ENCODE measurements at regions not wholly inside any gene's neighbourhood (a gene's known extent, or its start where the extent isn't known, plus 50 kb on each side); places are given as distances from the start of the nearest gene placed in this dataset.

- TF ChIP-seq, protein P1, sequence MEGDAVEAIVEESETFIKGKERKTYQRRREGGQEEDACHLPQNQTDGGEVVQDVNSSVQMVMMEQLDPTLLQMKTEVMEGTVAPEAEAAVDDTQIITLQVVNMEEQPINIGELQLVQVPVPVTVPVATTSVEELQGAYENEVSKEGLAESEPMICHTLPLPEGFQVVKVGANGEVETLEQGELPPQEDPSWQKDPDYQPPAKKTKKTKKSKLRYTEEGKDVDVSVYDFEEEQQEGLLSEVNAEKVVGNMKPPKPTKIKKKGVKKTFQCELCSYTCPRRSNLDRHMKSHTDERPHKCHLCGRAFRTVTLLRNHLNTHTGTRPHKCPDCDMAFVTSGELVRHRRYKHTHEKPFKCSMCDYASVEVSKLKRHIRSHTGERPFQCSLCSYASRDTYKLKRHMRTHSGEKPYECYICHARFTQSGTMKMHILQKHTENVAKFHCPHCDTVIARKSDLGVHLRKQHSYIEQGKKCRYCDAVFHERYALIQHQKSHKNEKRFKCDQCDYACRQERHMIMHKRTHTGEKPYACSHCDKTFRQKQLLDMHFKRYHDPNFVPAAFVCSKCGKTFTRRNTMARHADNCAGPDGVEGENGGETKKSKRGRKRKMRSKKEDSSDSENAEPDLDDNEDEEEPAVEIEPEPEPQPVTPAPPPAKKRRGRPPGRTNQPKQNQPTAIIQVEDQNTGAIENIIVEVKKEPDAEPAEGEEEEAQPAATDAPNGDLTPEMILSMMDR (IDR thresholded peaks at IDR 0.05; ENCODE audit: insufficient read depth, low read length): no peak
- TF ChIP-seq, protein P2, sequence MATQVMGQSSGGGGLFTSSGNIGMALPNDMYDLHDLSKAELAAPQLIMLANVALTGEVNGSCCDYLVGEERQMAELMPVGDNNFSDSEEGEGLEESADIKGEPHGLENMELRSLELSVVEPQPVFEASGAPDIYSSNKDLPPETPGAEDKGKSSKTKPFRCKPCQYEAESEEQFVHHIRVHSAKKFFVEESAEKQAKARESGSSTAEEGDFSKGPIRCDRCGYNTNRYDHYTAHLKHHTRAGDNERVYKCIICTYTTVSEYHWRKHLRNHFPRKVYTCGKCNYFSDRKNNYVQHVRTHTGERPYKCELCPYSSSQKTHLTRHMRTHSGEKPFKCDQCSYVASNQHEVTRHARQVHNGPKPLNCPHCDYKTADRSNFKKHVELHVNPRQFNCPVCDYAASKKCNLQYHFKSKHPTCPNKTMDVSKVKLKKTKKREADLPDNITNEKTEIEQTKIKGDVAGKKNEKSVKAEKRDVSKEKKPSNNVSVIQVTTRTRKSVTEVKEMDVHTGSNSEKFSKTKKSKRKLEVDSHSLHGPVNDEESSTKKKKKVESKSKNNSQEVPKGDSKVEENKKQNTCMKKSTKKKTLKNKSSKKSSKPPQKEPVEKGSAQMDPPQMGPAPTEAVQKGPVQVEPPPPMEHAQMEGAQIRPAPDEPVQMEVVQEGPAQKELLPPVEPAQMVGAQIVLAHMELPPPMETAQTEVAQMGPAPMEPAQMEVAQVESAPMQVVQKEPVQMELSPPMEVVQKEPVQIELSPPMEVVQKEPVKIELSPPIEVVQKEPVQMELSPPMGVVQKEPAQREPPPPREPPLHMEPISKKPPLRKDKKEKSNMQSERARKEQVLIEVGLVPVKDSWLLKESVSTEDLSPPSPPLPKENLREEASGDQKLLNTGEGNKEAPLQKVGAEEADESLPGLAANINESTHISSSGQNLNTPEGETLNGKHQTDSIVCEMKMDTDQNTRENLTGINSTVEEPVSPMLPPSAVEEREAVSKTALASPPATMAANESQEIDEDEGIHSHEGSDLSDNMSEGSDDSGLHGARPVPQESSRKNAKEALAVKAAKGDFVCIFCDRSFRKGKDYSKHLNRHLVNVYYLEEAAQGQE (IDR thresholded peaks at IDR 0.05; ENCODE audit: insufficient replicate concordance, low read depth): no peak
- TF ChIP-seq POLR2AphosphoS5 (IDR thresholded peaks at IDR 0.05; ENCODE audit: low read depth): no peak
These were observed 148.2 kb downstream of the CHST1 start for GRCh38 chr11:45517171-45517770.

Data from HL-60 (cell line).